Urothelium cell line (cell line): ENCODE measurements at regions not wholly inside any gene's neighbourhood (a gene's known extent, or its start where the extent isn't known, plus 50 kb on each side); places are given as distances from the start of the nearest gene placed in this dataset.

Source experiments
- DNase-seq: peaks from one replicate; pipeline ENCODE4 v3.0.0; 2011; ENCODE audit warnings: low spot score, mixed read lengths
- FAIRE-seq: peaks from 2 replicates; lab custom pipeline; 2011; peaks lifted over from hg19 to GRCh38; lab: Jason Lieb, UNC

DNA sequence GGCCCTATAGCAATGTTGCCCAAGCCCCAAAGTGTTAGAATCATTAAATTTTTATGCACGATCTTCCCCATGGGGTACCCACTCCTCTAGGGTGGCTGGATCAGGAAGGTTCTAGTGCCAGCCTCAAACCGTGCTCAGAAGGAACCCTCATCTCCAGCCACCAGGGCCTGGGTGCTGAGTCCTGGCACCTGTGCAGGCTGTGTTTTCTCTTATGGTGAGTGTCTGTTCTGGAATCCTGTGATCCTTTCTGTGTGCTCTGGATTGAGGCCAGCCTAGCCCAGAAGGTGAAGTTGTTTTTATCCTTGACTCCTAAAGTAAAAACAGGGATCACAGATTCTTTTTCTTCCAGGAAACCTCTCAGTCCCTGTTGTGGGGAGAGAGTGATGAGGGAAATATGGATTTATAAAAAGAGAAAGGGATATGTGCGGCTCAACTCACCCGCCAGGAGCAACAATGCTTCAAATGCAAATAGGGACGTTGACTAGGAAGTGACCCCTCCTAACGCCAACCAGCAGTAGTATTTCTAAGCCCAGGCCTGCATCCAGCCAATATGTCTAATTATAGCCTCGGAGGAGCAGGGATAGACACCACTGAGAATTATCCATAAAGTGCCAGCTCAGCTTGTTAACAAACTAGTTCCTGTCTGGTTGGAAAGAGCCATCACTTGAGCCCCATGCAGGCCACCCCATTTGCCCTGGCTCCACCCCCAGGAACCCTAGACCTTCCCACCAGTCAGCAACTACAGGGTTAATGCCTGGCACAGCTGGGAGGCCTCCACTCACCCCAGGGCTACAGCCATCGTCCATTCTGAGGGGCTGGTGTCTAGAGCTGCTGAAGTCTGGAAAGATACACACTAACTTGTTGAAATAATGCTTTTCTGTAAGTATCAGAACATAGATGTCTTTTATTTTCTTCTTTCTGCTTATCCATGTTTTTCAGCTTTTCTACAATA lies 513.5 kb upstream of the PROK2 start:
- FAIRE-seq (no peak), DNase-seq (no peak)

DNA sequence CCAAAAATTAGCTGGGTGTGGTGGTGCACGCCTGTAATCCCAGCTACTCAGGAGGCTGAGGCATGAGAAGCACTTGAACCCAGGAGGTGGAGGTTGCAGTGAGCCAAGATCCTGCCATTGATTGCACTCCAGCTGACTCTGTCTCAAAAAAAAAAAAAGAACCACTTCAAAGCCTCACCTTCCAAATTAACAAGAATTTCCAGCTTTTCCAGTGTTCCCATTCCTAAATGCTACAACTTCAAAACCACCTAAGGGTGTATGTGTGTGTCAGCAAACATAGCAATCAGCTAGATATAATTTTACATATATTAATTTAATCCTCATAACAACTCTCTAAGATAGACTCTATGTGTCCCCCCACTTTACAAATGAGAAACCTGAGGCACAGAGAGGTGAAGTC lies 512.5 kb upstream of the PROK2 start:
- FAIRE-seq (no peak), DNase-seq (no peak)

DNA sequence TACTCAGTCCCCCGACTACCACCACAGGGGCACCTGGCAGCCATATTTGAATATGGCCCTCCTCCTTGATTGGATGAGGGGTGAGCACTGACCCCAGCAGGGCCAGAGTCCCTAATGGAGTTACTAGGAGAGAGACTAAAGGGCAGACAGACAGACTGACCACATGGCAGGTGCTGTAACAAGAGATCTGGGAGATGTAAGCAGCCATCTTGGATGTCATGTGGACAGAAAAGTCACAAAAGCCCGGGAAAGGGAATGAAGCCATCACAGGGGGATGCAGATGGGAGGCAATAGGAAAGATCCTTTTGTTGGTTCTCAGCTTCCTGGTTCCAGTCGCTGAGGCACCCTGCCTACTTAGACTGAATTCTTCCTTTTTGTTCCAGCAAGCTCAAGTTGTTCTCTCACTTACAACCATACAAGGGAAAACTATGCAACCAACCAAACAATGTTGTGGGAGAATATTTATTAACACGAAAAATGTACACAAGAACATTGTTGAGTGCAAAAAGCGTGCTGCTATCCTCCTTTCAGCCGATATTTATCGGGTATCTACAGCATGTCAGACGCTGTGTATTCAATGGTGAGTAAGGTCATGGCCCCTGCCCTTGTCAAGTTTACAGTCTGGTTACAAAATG lies 511.6 kb upstream of the PROK2 start:
- FAIRE-seq (no peak), DNase-seq (no peak)

DNA sequence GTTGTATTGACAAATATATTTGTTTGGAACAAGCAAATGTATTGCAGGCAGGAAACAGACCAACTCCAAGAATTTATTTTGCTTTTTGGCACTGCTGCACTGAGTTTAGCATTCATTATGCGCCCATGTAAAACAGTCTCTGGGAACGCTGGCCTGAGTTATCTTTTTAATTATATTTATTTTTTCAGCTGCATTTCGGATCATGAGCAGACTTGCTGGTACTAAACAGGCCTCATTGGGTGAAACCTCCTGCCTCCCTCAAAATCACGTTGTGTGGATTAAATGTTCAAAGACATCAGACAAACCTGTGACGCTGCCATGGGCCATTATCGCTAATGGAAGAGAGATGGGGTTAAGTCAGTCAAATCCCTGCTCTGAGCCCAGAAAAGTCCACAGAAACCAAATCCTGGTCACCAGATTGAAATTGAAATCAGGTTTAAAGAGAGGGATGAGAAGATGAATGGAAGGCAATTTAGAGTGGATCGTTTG lies 511.1 kb upstream of the PROK2 start:
- no peak for FAIRE-seq
- DNase-seq, result no peak

DNA sequence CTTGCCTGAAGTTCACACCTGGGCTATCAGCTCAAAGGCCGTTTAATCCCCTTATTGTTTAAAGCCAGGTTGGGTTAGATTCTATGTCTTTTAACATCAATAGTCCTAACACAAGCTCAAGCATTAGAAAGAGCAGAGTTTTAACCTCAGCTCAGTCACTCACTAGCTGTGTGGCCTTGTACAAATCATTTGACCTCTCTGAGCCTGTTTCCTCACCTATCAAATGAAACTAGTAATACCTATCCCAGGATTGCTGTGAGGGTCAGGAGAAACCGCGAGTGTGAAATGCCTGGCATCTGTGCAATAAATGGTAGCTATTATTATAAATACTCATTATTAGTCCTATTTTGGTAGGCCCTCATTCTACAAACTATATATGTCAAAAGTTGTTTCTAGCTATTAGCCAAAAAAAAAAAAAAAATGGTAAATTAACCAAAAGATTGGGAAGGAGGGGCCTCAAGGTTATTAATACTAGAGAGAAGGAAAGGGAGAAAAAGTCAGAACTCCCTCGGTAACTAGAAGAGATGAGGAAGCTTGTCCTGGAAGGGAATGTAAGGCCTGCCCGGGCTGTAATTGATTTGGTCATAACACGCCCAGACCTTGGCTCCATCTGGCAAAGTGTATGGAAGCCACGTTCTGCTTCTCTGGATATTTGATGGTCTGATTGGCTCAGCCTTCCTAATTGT lies 510.5 kb upstream of the PROK2 start:
- DNase-seq (no peak), FAIRE-seq (no peak)

DNA sequence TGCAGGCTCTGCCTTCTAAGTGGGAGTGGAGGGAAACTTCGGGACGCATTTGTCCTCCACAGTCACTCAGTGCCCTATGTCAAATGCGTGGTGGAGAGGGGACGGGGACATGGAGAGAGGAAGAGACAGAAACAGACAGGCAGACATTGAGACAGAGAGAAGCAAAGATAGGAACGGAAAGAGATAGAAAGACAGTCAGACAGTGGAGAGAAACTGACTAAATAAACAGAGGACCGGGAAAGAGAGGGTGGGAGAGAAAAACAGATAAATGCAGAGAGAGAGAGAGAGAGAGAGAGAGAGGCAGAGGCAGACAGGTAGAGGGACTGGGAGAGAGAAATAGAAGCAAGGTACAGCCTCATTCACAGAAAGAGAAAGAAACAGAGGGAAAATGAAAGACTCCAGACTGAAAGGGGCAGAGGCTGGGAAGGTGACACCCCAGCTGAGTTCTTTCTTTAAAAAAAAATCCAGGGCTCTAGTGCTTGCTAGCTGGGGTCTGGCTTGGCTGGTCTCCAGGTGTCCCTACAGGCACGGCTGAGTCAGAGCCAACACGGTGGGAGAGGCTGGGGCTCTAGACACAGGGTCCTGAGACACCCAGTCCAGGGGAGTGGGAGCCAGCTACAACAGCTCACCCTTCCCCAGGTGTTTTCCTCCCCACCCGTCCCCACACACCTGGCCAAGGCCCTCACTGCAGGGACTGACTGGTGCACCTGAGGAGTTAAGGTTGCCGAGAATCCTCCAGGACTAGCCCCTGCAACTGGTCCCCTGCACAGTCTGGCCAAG lies 506.1 kb upstream of the PROK2 start:
- FAIRE-seq, result no peak
- DNase-seq, result no peak

DNA sequence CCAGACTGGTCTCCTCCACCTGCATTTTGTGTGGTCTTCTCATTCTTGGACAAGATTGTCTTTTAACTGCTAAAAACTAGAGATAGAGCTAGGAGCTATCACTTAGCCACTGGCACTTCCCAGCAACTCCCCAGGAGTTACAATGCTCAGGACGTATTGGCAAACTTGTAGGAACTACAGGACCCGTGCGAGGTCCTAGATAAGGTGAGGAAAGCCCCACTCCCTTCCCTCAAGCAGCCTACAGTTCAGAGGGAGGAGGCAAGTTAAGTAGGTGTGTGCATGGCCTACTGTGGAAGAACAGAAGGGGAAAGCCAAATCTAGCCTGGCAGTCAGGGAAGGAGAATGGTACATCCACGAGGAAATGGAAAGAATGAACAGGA lies 504.7 kb upstream of the PROK2 start:
- FAIRE-seq (peak; percentile 53), DNase-seq (no peak)

DNA sequence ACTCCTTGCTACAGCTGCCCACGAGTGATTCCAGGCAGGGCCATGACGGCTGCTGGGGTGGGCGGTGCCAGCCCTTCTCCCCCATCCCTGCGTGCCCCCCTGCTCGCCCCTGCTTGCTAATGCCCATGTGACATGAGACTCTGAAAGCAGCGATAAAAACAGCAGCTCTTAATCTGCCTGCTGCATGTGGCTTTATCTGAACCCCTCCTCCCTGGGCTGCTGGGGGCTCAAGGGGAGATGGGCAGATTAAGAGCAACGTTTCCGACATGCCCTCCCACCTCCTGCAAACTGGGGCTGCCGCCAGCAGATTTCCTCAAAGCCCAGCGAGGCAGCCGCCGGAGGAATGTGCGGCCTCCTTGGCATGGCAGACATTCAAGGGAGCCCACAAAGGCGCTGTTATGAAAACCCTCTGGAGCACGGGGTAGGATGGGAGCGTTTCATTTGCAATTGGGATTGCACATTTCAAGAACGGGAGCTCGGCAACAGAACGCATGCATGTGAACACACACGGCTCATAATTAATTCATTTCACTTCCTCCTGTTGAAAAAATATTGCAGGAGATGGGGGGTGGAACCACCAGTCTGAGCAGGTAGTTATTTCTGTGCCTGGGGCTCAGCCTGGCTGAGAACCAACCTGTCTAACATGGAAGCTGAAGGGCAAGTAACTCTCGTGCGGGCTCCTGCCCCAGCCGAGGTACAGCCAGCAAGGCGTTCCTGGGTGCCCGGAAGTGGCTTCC lies 504.2 kb upstream of the PROK2 start:
- DNase-seq (peak; percentile 83), FAIRE-seq (peak; percentile 37)

DNA sequence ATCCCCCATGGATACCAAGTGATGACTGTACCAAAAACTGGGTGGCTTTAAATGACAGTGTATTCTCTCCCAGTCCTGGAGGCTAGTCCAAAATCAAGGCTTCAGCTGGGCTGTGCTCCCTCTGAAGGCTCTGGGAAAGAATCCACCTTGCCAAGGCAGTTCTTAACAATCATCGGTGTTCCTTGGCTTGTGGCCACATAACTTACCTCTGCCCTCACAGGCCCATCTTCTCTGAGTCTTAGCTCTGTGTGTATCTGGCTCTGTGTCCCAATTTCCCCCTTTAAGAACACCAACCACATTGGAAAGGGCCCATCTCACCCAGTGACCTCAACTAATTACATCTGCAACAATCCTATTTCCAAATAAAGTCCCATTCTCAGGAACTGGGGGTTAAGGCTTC lies 503.0 kb upstream of the PROK2 start:
- no peak for FAIRE-seq
- DNase-seq, result no peak

DNA sequence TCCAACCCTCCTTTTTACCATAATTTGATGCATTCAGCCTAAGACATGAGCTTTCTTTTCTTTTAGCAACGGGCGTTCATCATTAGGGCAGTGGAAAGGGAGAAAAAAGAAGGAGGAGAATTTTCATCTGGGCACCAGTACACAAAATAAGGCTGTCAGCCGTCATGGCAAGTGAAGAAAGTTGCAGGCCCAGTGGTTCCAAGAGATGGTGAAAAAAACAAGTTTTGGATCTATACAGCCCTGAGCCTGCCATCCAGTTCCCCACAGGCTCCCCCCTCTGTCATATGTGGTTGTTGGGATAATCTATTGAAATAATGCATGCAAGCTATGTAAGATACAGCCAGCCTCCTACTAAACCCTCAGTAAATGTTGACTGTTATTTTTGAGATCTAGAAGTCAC lies 500.6 kb upstream of the PROK2 start:
- DNase-seq (no peak), FAIRE-seq (no peak)

DNA sequence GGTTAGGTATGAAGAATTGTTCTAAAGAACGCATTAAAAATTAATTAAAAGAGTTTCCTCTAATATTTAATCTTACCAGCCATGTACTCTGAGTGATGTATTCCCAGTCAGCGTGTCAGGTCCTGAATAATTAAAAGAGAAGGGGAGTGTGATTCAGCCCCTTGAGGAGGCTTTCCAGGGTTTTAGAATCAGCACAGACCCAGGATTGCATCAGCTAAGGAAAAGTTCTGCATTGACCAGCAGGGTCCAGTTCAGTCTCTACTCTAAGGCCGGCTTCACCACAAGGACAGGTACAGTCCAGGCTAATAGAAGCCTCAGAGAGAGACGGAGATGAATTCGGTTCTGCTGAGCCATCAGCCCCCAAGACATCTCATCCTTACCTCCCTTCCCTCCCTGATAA lies 499.5 kb upstream of the PROK2 start:
- DNase-seq, result no peak
- FAIRE-seq, result no peak

DNA sequence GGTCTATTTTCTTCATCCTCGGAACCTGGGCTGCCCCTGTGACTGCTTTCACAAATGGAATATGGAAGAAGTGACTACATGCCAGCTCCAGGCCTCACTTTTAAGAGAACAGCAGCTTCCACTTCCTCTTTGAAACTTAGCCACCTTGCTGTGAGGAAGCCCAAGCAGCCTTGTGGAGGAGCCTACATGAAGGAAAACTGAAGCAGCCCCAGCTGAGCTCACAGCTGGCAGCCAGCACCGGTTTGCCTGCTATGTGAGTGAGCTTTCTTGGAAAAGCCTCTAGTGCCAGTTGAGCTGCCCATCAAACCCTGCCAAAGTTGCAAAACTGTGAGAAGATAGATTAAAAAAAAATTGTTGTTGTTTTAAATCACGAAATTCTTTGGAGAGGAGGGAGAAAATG lies 498.0 kb upstream of the PROK2 start:
- DNase-seq, result no peak
- FAIRE-seq, result no peak

DNA sequence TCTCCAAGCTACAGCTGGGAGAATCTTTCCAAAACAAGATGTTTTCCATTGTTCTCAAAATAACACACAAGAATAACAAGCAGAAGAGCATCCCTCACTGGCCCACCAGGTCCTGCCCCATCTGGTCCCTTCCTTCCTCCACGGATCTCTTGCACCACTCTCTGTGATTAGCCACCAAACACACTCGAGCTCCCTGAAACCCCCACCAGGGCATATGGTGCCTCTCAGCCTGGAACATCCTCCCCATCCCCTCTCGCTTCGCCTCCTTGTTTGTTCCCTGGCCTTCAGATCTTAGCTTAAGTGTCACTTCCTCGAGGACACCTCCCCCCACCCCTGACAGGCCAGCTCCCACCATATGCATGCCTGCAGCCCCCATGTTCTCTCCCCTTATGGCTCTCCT lies 496.6 kb upstream of the PROK2 start:
- FAIRE-seq (no peak), DNase-seq (no peak)

DNA sequence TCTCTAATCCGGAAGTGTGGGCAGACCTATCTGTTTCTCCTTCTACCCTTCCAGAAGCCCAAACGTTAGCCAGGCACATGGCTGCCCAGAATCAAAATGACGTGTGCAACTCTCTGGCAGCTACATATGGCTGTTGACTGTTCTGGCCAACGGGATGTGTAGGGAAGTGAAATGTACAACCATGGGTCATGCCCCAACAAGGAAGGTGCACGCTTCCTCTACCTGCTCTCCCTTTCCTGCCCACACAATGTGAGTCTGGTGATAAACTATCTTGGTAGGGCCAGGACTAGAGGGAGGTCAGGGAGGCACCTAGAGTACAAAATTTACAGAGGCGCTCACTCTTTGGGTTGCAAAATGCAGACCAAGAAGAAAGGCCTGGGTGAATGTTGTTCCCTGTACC lies 495.9 kb upstream of the PROK2 start:
- DNase-seq (no peak), FAIRE-seq (no peak)

DNA sequence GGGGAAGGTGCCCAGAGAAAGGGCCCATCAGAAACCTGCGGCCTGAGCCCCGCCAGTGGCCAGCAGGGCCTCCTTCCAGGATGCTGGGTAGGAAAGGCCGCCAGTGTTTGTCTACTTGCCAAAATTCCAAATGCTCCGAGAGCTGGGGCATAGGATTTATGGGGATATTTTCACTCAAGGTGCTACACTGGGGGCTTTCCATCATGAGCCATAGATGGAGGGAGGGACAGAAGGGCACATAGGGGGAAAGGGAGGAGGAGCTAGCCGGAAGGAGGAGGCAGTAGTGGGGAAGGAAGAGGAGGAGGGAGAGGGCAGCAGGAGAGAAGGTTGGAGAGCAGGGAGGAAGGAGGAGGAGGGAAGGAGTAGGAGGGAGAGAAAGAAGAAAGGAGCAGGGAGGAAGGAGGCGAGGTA lies 494.7 kb upstream of the PROK2 start:
- FAIRE-seq (no peak), DNase-seq (peak; percentile 25)

DNA sequence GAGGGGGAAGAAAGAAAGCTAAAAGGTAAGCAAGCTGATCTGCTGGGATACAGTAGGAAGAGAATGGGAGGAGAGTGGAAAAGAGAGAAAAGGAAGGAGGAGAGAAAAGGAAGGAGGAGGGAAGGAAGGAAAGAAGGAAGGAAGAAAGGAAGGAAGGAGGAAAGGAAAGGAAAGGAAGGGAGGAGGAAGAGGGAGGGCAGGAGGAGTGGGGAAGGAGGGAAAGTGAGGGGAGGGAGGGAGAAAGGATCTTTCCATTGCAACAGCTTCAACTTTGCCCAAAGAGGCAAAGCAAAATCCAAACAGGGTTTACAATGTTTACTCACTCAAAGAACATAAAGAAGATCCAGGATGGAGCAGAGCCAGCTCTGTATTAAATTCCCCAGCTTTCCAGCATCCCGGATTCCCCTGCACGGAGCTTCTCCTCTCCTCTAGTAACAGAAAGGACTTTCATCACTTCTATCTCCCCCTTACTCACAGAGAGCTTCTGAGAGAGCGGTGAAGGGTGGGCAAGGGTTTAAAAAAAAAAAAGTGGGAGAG lies 494.2 kb upstream of the PROK2 start:
- FAIRE-seq (no peak), DNase-seq (no peak)

DNA sequence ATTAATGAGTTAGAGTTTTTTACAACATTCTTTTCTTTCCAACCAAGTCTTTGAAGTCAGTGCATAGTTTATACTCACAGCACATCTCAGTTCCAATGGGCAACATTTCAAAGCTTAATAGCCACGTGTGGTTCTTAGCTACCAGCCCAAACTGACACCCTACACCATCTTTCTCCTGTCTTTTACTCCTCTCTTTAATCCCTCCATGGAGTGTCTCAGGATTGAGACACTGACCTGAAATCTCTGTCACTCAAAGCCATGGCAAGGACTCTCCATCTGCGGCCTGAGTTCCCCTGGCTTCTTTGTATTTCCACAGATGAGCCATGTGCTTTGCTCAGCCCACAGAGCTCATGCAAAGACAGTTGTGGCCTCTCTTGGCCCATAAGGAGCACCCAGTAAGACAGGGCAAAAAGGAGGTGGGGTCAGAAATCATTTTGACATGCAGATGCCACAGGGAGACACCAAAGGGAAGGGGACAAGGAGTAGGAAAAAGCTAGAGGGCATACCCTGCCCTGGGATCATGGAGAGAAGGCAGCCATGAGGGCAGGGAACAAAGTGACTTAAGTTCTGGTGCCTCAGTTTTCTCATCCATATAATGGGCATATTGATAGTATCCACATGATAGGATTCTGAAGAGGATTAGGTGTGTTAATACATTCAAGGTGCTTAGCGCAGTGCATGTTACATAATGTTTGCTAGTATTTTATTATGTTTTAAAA lies 493.6 kb upstream of the PROK2 start:
- no peak for DNase-seq
- no peak for FAIRE-seq

DNA sequence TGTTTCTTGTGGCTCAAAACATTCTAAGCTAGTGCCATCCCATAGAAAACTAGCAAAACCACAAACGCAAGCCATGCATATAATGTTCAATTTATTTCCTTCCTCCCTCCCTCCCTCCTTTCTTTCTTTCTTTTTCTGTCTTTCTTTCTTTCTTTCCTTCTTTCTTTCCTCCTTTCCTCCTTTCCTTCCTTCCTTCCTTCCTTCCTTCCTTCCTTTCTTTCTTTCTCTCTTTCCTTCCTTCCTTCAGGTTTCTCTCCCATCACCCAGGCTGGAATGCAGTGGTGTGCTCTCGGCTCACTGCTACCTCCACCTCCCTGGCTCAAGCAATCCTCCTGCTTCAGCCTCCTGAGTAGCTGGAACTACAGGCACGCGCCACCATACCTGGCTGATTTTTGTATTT lies 492.8 kb upstream of the PROK2 start:
- no peak for FAIRE-seq

DNA sequence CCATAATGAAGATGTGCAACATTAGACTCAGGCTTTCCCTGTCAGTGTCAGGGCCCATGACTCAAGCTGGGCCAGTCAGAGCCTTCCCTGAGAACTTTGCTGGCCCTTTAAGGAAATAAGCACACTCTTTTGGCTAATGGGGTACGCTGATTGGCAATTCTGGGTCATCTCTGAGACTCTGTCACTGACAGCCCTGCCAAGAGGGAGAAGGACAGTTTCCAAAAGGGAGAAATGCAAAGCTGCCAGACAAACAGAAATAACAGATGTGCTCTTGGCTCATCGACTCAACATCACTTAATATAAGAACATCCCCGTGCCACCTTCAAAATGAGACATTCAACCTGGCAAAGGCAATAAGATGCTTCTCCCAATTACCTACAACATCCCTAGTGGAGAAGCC lies 491.9 kb upstream of the PROK2 start:
- DNase-seq (no peak), FAIRE-seq (no peak)

More for the DNA sequence above, 492.8 kb upstream of the PROK2 start:
- no peak for DNase-seq
